Panc1 (cell line): ENCODE measurements at regions not wholly inside any gene's neighbourhood (a gene's known extent, or its start where the extent isn't known, plus 50 kb on each side); places are given as distances from the start of the nearest gene placed in this dataset.

Experiments used
- SIN3A ChIP-seq: IDR thresholded peaks from 2 replicates; pipeline ENCODE4 v1.6.1; 2012; ENCODE audit warnings: low read depth, mild to moderate bottlenecking, low read length, moderate library complexity, borderline replicate concordance; ENCODE audit not compliant: insufficient read depth
- TCF7L2 ChIP-seq: IDR thresholded peaks from 2 replicates; pipeline ENCODE4 v1.6.1; 2011; ENCODE audit warnings: mild to moderate bottlenecking, low read depth, low read length, inconsistent platforms
- TF ChIP-seq, protein P1 (sequence below): fragments of 450-650 bp; IDR thresholded peaks from 2 replicates; pipeline ENCODE4 v1.5.1; 2017; ENCODE audit warnings: mild to moderate bottlenecking

DNA sequence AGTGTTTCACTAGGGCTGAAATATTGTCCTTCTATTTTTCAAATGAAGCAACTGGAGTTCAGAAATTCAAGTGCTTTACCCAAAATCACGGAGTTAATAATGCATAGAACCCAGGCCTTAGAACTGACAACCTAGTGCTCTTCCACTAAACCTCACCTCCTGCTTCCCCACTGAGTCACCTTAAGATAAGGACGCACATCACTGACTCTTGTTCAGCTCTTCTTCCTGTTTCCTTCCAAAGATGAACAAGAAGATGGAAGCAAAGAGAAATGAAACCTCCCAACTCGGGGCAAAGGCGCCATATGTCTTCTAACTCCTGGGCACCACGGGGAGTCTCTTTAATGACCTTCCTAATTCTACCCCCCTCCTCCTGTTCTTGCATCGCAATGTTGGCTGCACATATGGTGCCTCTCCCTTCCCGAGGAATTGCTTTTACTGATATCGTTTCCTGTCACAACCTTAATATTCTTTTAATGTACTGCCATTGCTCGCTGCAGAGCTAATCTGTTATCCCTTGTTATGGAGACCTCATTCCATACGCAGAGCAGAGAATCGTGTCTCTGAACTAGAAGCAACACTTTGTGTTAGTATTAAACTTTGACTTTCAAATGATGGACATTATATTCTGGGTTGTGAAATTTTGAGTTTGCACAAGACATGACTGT is 591.4 kb downstream of the TMEM114 start:
- TF ChIP-seq TCF7L2: no peak
- no peak for TF ChIP-seq SIN3A
- TF ChIP-seq, protein P1, sequence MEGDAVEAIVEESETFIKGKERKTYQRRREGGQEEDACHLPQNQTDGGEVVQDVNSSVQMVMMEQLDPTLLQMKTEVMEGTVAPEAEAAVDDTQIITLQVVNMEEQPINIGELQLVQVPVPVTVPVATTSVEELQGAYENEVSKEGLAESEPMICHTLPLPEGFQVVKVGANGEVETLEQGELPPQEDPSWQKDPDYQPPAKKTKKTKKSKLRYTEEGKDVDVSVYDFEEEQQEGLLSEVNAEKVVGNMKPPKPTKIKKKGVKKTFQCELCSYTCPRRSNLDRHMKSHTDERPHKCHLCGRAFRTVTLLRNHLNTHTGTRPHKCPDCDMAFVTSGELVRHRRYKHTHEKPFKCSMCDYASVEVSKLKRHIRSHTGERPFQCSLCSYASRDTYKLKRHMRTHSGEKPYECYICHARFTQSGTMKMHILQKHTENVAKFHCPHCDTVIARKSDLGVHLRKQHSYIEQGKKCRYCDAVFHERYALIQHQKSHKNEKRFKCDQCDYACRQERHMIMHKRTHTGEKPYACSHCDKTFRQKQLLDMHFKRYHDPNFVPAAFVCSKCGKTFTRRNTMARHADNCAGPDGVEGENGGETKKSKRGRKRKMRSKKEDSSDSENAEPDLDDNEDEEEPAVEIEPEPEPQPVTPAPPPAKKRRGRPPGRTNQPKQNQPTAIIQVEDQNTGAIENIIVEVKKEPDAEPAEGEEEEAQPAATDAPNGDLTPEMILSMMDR: no peak
